Heart left ventricle (tissue), 13 donors: ENCODE measurements at regions not wholly inside any gene's neighbourhood (a gene's known extent, or its start where the extent isn't known, plus 50 kb on each side); places are given as distances from the start of the nearest gene placed in this dataset.

Experiments used
- CTCF ChIP-seq, 12 donors: fragments of 200-600 bp; sonication (generic) in 4 of 12; IDR thresholded peaks; one replicate each; pipeline versions ENCODE4 v1.5.0 to v1.8.0; 2018 to 2022; ENCODE audit warnings: antibody characterized with exemption in 12 of 12, mild to moderate bottlenecking in 5 of 12
- POLR2A ChIP-seq, 2 donors: fragments of 450-650 bp; IDR thresholded peaks; one replicate each; pipeline ENCODE4 v1.6.1; 2017; ENCODE audit warnings: antibody characterized with exemption in 2 of 2, mild to moderate bottlenecking in 2 of 2, moderate library complexity in 2 of 2
- donor health status: ischemic (EF 13 %, LVEDD 7.1; RV severe dilation, severe dysfunction).
- donor health status: DM: no; HTN: yes; CAD: no.
- donor health status: DM: no; HTN: no; CAD: no.
- donor health status: ischemic (EF 25% LVEDD 6.9; RV normal size, moderate dysfunction).
- donor health status: ischemic (EF 25% LVEDD 5.7; RV mildly dilated, moderate dysfunction).
- donor health status: ischemic (EF 35%, LVEDD 5.7; RV mildly dilated, moderate dysfunction).
- donor health status: nonischemic (EF 11% LVEDD 7.7; RV severe dilation, severe dysfunction).
- donor health status: DM: yes; HTN: yes; CAD: no.
- donor health status: PGD.
- donor health status: ischemic (EF 29% LVEDD 5.4; RV normal size, mild dysfunction).
- donor health status: nonischemic (EF 23%, LVEDD 6.1; RV moderate dilation, normal function).

DNA sequence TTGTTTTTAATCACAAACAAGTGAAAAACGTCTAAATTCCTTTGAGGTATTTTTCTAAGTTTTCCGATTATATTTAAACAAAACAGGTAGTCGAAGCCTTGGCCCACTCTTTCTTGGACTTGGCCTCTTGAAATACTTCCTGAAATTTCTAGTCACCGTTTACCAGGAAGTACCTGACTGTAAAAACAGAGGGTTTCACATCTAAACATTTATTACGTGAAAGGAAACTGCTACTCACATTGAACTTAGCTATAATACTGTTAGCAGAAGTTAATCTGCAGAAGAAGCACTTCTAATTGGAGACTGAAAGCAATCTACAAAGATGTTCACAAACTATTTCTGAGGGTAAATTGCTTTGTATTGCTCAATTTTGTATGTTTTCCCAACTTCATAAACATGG lies 526.0 kb upstream of the ADGRL4 start:
- no peak for TF ChIP-seq CTCF (IDR thresholded peaks at IDR 0.05)
- TF ChIP-seq POLR2A (IDR thresholded peaks at IDR 0.05) = no peak
